ENCODE measurements at regions not wholly inside any gene's neighbourhood (a gene's known extent, or its start where the extent isn't known, plus 50 kb on each side); places are given as distances from the start of the nearest gene placed in this dataset.

DNA sequence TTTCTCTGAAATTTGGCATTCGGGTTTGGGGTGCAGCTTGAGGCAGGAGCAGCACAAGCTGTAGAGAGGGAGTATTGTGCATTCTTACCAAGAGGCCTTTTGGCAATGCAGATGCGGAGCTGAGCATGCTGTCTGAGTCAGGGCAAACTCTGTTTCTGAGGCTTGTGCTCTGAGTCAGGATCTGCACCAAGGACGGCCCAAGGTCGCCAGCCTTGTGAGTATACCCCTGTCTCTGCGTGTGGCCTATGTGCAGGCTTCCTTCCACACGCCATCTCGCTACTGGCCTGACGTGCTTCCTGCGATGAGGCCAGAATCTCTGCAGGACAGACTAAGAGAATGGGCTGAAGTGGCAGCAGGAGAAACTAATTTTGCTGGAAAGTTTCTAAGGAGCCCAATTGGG, 83.8 kb upstream of the ROPN1 start:
- Histone ChIP-seq H3K27ac (peak overlapping the region; percentile 55 to 62), H3K4me3 (no peak overlapping the region), H3K9me3 (no peaks in the 10 kb centered on the region), H3K4me1 (ENCODE audit: control insufficient read depth in 1 of 2, low read depth in 2 of 2) (peaks cover 14 to 69% of the 10 kb centered on the region in 2 donors), H3K27me3 (replicated peaks; ENCODE audit: insufficient read depth) (no peaks in the 10 kb centered on the region), H3K36me3 (no peaks in the 10 kb centered on the region)
- TF ChIP-seq CTCF (IDR thresholded peaks at IDR 0.05) = no peak
- DNase-seq (ENCODE audit: low spot score) (no peak), ATAC-seq (ENCODE audit: insufficient number of reproducible peaks, low FRiP score, low read depth) (no peak)

DNA sequence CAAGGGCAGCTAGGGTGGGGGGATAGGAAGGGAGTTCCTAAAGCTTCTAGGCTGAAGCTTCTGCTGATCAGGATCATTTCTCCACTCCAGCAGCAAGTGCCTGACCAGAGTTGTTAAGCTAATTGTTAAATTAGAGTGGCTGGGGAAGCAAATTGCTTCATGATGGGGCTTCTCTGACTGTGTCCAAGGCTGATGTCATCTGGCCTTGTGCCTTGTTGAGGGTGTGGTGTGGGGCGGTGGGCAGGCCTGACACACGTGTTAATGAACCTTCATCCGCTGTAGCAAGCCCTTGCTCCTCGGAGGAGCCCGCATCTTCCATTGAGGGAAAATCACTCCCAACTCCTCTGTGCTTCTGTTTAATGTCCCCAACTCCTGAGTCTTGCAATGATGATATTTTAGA, 84.3 kb upstream of the ROPN1 start:
- Histone ChIP-seq H3K4me1 (ENCODE audit: control insufficient read depth in 1 of 2, low read depth in 2 of 2) (peaks cover 14 to 74% of the 10 kb centered on the region in 2 donors), H3K36me3 (no peaks in the 10 kb centered on the region), H3K27me3 (replicated peaks; ENCODE audit: insufficient read depth) (no peaks in the 10 kb centered on the region), H3K27ac (peak overlapping the region; percentile 55 to 62), H3K9me3 (no peaks in the 10 kb centered on the region), H3K4me3 (no peak overlapping the region)
- ATAC-seq (ENCODE audit: insufficient number of reproducible peaks, low FRiP score, low read depth) (no peak), DNase-seq (ENCODE audit: low spot score) (no peak)
- TF ChIP-seq CTCF (IDR thresholded peaks at IDR 0.05) = no peak

DNA sequence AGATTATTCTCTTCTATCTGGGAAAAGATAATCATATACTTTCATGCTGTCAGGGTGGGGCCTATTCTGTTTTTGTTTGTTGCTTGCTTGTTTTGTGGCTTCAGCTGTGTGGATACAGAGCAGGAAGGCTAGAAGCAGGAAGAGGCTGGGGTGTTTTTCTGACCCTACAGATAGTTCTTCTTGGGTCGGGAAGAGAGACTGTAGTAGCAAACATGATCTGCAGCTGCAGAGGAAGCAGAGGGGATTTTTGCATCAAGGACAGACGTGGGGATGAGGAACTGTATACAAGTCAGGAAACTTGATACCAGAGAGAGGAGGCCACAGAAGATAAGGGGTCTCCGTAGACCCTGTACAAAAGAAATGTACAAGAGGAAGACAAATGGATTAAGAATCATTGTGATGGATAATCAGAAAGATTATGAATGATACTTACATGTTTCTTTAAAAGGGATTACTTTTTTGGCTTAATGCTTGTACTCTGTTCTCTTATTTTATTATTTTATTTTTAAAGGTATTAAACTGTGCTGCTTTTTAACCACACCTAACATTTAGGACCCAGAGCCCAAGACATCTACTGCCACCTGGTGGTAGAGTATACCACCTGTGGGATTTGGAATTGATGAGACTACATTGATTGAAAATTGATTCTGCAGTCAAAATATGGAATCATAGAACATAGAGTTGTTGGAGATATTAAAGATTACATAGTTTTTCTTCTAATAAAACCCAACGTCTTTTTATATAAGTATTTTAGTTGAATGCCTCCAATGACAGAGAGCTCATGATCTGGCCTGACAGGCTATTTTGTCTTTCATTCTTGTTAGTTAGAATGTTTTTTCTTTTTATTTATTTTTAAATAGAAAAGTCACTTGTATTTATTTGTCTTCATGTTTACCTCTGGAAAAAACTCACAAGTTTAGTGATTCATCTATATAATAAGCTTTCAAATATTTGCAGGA, 87.3 kb upstream of the ROPN1 start:
- Histone ChIP-seq H3K4me3 (no peak overlapping the region), H3K9me3 (no peaks in the 10 kb centered on the region), H3K4me1 (ENCODE audit: control insufficient read depth in 1 of 2, low read depth in 2 of 2) (peaks cover 28 to 88% of the 10 kb centered on the region in 2 donors), H3K27ac (peak overlapping the region in 1 of 2 donors; percentile 37), H3K27me3 (replicated peaks; ENCODE audit: insufficient read depth) (no peaks in the 10 kb centered on the region), H3K36me3 (no peaks in the 10 kb centered on the region)
- no peak for ATAC-seq (ENCODE audit: insufficient number of reproducible peaks, low FRiP score, low read depth)
- TF ChIP-seq CTCF (IDR thresholded peaks at IDR 0.05) = peak; percentile 64
- no peak for DNase-seq (ENCODE audit: low spot score)

DNA sequence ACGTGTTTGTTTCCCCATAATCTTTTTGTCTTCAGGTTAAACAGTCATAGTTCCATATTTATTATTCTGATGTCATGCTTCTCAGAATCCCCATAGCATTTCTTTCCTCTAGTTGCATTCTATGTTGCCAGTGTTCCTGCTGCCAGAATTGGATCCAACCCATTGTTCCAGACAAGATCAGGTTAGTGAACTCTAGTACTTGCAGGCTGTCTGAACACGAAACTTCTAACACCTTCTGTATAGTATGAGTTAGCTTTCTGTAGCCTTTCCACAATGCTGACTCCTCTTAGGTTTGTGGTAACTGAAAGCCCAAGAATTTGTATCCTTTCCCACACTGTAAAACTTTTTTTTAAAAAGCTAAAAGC, 88.0 kb upstream of the ROPN1 start:
- peaks cover 32 to 88% of the 10 kb centered on the region in 2 donors for H3K4me1 ChIP-seq (ENCODE audit: control insufficient read depth in 1 of 2, low read depth in 2 of 2)
- no peak overlapping the region for H3K4me3 ChIP-seq
- peak overlapping the region in 1 of 2 donors; percentile 35 for H3K27ac ChIP-seq
- no peak for TF ChIP-seq CTCF (IDR thresholded peaks at IDR 0.05)
- H3K9me3 ChIP-seq = no peaks in the 10 kb centered on the region
- H3K27me3 ChIP-seq (replicated peaks; ENCODE audit: insufficient read depth) = no peaks in the 10 kb centered on the region
- DNase-seq (ENCODE audit: low spot score) (no peak), ATAC-seq (ENCODE audit: insufficient number of reproducible peaks, low FRiP score, low read depth) (no peak)
- H3K36me3 ChIP-seq = no peaks in the 10 kb centered on the region

GRCh38 chr3:124082343-124082742, 90.4 kb upstream of the ROPN1 start:
- Histone ChIP-seq H3K4me1 (ENCODE audit: control insufficient read depth in 1 of 2, low read depth in 2 of 2) (peaks cover 22 to 78% of the 10 kb centered on the region in 2 donors), H3K9me3 (no peaks in the 10 kb centered on the region), H3K4me3 (no peak overlapping the region), H3K27ac (peak overlapping the region in 1 of 2 donors; percentile 30), H3K36me3 (no peaks in the 10 kb centered on the region), H3K27me3 (replicated peaks; ENCODE audit: insufficient read depth) (no peaks in the 10 kb centered on the region)
- ATAC-seq (ENCODE audit: insufficient number of reproducible peaks, low FRiP score, low read depth) = no peak
- no peak for DNase-seq (ENCODE audit: low spot score)
- TF ChIP-seq CTCF (IDR thresholded peaks at IDR 0.05) = no peak
